ENCODE measurements at regions not wholly inside any gene's neighbourhood (a gene's known extent, or its start where the extent isn't known, plus 50 kb on each side); places are given as distances from the start of the nearest gene placed in this dataset.
"Not testable (repeated sequence)": the region's sequence is repeated elsewhere in the genome, so short reads cannot be mapped to it uniquely, and the experiment has no call there.

DNA sequence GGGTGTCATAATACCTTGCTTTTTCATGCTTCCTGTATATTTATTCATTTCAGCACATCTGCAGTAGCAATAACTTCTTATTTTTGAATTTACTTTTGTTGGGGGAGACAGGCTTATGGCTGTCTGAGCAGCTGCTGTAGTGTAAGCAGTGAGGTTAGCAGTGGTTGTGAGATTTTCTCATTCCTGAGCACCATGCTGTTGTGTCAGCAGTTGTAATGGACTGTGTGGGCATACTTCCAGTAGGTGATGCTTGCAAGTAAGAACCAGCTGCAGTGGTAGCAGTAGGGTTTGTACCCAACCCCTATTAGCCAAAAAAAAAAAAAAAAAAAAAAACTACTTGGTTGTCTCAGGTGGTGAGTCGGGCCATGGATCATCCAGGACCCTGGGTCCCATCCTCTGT is 311.6 kb downstream of the NUF2 start:
- DNase-seq (ENCODE audit: low spot score in 2 of 2) (no peak), FAIRE-seq (no peak)

DNA sequence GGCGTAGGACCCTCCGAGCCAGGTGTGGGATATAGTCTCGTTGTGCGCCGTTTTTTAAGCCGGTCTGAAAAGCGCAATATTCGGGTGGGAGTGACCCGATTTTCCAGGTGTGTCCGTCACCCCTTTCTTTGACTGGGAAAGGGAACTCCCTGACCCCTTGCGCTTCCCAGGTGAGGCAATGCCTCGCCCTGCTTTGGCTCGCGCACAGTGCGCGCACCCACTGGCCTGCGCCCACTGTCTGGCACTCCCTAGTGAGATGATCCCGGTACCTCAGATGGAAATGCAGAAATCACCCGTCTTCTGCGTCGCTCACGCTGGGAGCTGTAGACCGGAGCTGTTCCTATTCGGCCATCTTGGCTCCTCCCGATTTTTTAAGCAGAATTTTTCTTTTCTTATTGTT is 323.9 kb downstream of the NUF2 start:
- not testable (repeated sequence) for FAIRE-seq; DNase-seq (ENCODE audit: low spot score in 2 of 2)

DNA sequence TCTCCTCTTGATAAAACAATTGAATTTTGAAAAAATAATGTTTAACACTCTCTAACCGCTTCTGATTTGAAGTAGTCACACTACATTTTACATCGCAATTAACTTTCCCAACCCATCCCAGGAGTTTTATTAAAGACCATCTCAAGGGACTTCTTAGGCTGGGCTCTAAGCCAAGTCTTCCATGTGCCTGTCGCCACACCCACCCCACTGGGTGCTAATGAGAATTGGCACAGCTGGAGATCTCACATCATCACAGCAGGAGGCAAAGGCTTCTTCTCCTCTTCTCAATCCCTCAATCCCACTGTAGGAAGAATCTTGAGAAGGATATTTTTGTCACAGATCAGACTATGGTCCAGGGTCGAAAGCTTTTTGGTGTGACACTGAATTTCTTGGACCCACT is 328.9 kb downstream of the NUF2 start:
- no peak for FAIRE-seq
- DNase-seq (ENCODE audit: low spot score in 2 of 2): no peak

DNA sequence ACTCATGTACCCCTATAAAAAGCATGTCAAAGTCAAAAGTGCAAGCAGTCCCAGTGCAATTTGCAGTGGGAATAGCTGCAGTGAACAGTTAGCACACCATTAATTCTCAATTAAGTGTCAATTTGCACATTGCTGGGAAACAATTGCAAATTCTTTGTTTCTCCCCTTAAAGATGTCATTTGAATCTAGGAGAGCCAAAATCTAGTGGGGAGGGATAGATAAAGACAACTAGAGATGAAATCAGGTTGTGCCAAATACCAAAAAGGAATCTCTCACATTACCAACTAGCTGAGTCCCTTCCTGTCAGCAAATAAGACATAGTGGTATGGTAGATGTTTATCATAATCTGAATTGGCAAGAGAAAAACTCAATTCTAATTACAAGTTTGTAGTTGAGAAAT is 330.7 kb downstream of the NUF2 start:
- no peak for FAIRE-seq
- DNase-seq (ENCODE audit: low spot score in 2 of 2): no peak

DNA sequence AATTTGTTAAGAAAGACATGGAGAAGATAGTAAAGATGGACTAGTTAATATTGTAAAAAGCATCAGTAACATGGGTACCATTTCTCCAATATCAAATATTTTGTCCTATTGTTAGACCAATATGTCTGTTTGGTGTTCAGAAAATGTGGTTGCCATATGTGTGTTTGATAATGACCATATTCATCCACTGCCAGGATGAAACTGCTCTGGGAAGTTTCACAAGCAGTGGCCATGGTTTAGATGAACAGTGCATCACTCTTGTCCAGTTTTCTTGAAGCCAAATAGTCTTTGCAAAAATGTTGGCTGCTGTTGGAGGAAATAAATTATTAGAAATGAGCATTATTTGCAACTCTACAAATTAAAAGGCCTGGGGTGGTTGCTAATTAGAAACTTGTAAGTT is 333.8 kb downstream of the NUF2 start:
- no peak for FAIRE-seq

DNA sequence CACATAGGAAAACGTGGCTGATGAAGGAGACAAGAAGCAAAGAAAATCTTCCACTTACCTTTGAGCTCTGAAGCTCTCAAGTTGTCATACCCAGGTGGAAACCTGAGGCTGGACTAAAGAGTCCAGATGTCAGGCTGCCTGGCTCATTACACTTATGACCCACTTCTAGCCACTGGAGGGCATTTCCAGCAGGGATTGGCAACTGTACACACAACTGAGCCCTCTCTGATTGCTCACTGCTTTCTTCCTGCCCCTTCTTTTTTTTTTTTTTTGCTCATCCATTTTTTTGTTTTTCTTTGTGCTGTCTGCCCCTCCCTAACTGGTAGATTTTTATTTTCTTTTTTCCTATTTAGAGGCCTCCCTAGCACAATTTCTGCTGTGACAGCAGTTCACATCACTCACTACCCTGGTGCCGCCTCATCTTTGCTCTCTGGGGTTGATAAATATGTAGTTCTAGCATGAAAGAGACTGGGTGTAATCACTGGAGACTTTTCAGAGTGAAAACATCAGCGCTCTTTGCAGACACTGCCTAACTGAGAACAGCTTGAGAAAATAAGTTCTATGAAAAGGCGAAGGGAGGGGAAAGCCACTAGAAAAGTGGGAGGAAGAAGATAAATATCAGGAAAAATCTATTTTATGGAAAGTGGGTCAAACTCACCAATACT is 334.5 kb downstream of the NUF2 start:
- FAIRE-seq: no peak

More for the DNA sequence above, 333.8 kb downstream of the NUF2 start:
- no peak for DNase-seq (ENCODE audit: low spot score in 2 of 2)

DNA sequence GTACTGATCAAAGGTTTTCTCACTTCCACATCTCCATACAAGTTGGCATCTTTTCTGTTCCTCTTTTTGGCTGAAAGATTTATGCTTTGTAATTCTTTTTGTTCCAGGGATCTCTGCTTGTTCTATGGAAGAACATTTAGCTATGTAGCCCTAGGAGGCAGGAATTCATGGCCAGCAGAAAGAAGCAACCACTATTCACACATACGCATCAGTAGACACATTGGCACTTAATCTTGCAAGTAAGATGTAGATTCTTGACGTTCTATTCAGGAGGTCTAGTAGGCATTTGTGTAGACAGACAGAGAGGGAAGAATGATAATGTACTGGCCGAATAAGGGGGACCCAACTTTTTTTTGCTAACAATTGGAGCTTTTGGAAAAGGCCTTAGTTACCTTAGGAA is 336.0 kb downstream of the NUF2 start:
- FAIRE-seq (no peak), DNase-seq (ENCODE audit: low spot score in 2 of 2) (no peak)

More for the DNA sequence above, 334.5 kb downstream of the NUF2 start:
- no peak for DNase-seq (ENCODE audit: low spot score in 2 of 2)

DNA sequence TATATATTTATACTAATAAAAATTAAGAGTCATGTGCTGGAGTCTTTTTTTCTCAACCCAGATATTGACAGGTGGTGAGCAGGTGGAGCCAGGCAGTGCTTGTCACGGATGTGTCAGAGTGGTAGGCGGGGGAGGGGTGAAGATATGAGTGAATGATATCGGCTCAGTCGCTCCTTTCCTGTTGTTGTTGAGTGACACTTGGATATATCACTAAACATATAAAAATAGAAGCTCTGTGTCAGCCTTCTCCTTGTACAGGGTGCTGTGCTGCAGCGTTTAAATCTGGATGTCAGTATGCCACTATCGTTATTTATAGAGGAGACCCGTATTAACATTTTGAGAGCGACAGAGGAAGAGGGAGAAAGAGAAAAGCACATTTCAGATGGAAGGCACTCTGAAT is 339.6 kb downstream of the NUF2 start:
- FAIRE-seq (no peak), DNase-seq (ENCODE audit: low spot score in 2 of 2) (no peak)

DNA sequence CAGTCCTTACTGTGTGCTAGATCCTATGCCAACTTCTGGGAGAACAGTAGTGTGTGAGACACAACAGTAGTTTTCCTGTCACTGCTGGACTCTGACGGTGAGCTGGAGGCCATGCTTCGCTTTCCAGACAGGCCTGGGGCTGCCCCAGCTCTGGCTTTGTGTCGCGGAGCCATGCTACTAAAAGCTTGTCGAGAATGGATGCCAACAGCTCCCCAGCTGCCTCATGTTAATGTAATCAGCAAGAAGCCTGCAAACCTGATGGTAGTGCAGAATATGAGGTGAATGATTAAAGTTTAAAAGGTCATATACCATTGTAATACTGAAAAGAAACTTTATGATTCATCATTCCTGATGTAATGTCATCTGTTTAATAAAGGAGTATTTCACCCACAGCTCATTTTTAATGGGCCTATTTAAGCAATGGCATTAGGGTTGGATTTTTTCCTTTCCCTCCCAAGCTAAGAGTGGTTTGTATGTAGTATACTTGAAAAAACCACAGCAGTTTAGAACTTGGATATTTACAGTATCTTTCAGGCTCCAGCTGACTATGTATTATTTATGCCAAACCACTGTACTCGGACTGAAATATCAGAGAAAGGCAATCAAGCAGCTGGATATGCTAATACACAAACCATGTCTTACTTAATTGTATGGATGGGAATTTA is 343.0 kb downstream of the NUF2 start:
- FAIRE-seq (no peak), DNase-seq (ENCODE audit: low spot score in 2 of 2) (no peak)

DNA sequence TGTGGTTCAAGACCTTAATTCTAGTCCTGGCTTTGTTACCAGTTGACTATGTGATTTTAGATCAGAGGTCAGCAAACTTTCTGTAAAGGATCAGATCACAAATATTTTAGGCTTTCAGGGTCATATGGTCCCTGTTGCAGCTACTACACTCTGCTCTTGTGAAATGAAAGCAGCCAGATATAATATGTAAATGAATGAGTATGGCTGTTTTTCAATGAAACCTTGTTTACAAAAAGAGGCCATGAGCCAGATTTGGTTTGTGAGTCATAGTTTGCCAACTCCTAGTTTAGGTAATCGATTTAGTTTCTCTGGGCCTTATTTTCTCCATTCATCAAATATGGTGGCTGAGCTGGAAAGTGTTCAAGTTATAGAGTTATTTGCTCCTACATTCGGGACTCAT is 346.7 kb downstream of the NUF2 start:
- FAIRE-seq: no peak

DNA sequence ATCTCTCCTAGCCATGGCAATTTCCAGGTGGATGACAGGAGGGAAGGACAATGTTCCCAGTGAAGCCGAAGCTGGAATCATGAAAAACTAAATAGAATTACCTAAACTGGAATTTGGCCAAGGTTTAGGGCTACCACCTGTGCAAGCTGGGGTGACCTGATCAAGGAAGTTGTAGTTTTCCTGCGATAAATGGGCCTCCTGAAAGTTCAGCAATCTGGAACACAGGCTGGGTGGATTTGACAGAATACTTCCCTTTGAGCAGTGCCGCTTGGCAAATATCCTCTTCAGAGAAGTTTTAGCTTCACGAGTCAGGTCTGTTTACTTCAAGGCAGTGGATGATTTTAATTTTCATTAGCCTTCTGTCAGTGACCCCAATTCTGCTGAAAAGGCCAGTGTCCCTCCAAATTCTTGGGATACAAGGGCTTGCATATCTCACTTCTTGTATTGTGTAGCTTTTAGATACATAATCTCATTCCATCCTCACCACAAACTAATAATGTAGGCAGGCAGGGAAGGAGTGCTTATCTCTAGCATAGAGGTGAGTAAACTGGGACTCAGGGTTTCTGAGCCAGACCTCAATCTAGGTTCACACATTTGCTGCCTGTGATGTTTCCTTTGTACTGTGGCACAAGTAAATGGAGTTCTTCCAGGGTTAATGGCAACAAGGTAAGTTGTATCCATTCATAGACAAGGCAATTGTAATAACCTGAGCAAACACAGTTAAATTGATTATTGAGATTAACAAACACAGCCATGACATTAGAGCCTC is 349.4 kb downstream of the NUF2 start:
- no peak for DNase-seq (ENCODE audit: low spot score in 2 of 2)
- FAIRE-seq: no peak

More for the DNA sequence above, 346.7 kb downstream of the NUF2 start:
- no peak for DNase-seq (ENCODE audit: low spot score in 2 of 2)

DNA sequence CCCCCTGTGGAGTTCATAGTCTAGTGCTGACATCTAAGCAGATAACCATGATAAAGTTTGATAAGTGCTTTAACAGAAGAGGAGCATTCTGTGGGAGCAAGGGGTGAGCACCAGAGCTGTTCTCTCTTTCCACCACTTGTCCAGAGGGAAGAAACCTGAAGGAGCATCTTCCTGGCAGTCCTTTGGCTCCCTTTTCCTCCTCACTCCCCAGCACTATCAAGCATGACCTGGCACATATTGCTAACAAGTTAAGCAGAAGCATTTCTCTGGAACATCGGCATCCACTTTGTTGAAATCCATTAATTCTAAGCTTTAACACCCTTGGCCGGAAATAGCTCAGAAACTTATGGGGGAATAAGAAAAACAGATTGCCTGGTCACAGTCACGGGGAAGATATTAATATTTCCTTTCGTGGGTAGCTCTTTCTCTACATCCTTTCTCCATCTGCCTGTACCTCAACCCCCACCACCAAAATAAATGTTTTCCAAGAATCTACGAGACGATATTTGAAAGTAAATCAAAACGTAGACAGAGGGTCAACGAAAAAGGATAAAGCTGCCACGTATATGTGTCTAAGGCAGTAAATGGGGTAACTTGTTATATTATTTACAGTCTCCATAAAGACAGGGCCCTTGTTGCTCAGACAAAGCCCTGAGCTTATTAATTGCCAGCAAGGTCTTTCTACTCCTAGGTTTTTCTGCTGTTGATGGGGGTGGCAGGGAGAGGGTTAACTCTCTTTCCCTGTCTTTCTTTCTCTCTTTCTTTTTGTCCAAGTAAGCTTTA is 351.4 kb downstream of the NUF2 start:
- no peak for DNase-seq (ENCODE audit: low spot score in 2 of 2)
- no peak for FAIRE-seq

DNA sequence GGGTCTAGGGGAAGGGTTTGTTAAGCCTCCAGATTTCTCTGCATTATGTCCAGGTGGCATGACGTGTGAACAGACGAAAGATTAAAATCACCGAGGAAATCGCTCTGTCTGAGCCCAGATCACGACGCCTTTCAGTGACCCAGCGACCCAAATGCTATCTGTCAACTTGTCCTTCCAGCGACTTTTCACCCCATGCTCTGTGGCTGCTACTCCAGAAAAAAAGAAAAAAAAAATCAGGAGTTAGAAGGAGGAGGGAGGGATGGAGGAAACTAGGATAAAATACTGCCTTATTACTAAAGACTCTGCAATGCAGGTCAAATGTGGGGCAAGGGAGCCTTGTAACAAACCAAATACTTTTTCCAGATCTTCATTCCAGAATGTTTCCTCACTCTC is 352.0 kb downstream of the NUF2 start:
- DNase-seq (ENCODE audit: low spot score in 2 of 2): no peak
- no peak for FAIRE-seq

DNA sequence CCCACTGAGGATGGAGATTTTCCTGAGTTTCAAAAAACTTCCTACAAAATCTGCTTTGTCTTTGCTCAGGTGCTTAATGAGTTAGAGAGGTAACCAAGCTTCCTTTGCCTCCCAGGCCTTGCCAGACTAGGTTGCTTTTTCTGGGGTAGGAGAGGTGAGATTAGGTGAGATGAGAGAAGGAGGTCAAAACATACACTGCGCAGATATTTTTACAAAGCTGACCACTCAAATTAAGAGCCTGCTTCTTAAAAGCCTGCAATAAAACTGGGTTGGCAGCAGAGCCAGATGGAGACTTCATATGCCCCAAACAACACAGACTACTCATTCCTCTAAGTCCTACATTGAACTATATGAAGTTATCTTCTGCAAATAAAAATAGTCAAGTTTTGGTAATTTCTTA is 352.5 kb downstream of the NUF2 start:
- FAIRE-seq (no peak), DNase-seq (ENCODE audit: low spot score in 2 of 2) (no peak)

DNA sequence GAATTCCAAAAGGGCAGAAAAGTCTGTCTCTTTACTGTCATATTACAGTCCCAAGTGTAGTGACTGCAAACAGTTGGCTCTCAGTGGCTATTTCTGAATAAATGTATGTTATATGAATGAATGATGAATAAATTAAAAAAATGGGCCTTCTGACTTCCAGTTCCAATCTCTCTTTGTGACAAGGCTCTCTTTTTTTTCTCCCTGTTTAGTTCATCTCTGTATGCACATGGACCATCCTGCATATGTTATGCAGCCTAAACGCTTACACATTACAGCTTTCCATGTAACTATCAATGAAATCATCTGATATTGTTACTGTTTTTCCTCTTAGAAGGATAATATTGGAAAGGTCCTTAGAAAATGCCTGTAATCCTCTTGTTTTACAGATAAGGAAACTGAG is 363.0 kb downstream of the NUF2 start:
- no peak for DNase-seq (ENCODE audit: low spot score in 2 of 2)
- no peak for FAIRE-seq

DNA sequence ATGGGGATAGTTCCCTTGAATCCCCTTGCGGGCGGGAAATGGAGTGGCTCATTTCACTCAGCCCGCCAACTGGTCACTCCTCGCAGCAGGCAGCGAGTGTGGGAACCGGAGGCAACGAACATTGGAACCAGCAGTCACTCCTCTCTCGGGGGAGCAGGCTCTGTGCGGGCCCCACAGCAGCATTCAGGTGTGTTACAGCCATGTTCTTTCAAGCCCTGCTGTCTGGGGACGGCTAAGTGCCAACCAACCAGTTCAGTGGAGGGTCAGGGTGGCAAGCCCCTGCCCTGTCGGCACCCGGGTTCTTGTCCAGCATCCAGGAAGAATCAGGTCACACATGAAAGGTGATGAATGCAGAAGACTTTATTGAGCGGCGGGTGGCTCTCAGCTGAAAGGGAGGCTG is 370.5 kb downstream of the NUF2 start:
- FAIRE-seq (no peak), DNase-seq (ENCODE audit: low spot score in 2 of 2) (no peak)

DNA sequence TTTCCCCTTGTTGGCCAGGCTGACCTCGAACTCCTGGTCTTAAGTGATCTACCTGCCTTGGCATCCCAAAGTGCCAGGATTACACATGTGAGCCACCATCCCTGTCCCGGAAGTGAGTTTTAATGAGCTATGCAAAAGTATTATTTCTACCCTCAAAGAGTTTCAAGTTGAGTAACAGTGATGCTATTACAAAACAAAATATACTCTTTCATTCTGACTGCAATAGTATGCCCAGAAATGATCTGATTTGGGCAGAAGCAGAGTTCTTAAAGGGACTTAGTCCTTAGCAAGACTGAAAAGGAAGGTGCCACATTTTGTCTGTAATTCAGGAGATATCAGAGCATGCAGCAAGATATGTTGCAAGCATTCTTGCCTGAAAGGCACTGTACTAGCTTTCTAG is 375.4 kb downstream of the NUF2 start:
- no peak for FAIRE-seq
- no peak for DNase-seq (ENCODE audit: low spot score in 2 of 2)

DNA sequence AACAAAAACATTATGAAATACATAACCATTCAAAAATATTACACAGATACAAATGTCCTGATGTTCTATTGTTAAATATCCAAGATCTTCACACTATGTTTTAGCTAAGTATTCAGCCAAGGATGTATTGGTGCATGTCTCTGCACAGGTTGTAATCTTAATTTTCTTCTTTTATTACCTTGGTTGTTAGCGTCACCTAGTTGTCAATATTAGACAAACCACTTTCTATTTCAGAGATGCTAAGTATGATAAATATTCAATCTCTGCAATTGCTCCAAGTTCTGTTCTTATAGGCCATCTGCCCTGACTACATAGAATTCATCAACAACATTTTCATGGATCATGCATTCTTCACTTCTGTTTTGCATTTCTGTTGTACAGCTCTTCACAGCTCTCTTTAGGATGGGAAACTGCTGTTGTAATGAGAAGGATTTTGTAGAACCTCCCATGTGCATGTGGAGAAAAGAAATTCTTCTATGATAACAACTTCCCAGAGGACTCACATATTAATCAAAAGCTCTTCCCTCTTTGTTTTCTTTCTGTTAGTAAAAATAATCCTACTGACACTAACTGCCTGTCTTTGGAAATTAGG is 380.1 kb downstream of the NUF2 start:
- DNase-seq (ENCODE audit: low spot score in 2 of 2) (no peak), FAIRE-seq (no peak)

DNA sequence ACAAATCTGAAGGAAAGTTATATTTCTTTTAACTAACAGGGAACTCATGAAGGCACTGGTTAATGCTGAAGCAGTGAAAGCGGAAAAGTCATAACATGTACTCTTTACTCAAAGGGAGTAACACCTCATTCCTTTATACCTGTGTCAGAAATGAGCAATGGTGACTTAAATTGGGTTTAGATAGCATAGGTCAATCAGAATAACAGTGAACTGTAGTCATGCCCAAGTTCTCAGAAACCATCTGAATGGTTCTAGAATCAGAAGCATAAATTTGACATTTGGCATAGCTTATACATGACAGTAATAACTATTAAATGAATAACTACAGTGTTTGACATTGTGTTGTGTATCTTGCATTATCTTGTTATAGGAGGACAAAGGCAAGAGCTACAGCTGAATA is 382.0 kb downstream of the NUF2 start:
- DNase-seq (ENCODE audit: low spot score in 2 of 2) (no peak), FAIRE-seq (no peak)

DNA sequence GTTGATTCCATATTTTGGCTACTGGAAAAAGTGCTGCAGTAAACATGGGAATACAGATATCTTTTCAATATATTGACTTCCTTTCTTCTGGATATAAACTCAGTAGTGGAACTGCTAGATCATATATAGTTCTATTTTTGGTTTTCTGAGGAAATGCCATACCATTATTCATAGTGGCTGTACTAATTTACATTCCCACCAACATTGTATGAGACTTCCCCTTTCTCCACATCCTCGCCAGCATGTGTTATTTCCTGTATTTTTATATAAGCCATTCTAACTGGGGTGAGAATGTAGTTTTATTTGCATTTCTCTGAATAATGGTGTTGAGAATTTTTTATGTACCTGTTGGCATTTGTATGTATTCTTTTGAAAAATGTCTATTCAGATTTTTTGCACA is 385.2 kb downstream of the NUF2 start:
- DNase-seq (ENCODE audit: low spot score in 2 of 2) (no peak), FAIRE-seq (no peak)

DNA sequence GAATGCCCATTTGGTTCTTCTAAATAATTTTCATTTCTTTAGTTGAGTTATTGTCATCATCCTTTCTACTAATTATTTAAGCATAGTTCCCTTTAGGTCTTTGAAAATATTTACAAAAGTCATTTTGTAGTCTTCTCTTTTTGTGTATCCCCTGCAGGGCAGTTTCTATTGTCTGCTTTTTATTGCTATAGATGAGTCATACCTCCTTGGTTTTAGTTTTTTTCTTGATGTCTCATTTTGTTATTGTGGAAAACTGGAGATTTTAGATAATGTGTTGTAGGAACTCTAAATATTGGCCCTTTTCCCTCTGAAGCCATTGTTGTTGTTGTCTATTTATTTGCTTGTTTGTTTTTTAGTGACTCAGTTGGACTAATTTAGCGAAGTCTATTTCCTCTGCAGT is 387.9 kb downstream of the NUF2 start:
- FAIRE-seq: no peak
- no peak for DNase-seq (ENCODE audit: low spot score in 2 of 2)

Data from frontal cortex (tissue), 3 donors.